ENCODE measurements at regions not wholly inside any gene's neighbourhood (a gene's known extent, or its start where the extent isn't known, plus 50 kb on each side); places are given as distances from the start of the nearest gene placed in this dataset.

GRCh38 chr7:153521370-153521769 is 530.8 kb upstream of the DPP6 start:
- no peak for TF ChIP-seq CTCF (IDR thresholded peaks at IDR 0.05)
- no peak for TF ChIP-seq POLR2A (IDR thresholded peaks at IDR 0.05)

All from Peyer's patch (tissue), 4 donors.